Putamen (tissue), 1 donor: ENCODE measurements at regions not wholly inside any gene's neighbourhood (a gene's known extent, or its start where the extent isn't known, plus 50 kb on each side); places are given as distances from the start of the nearest gene placed in this dataset.

Experiments
- DNase-seq: peaks from one replicate; pipeline ENCODE4 v3.0.0-alpha.2; 2016; ENCODE audit warnings: low spot score

GRCh38 chr22:27534720-27535125 lies 266.8 kb downstream of the MN1 start:
- DNase-seq, result no peak

- no peak for DNase-seq
Measured at GRCh38 chr22:27535452-27535851, 266.1 kb downstream of the MN1 start.

GRCh38 chr22:27537501-27537900 lies 264.1 kb downstream of the MN1 start:
- DNase-seq, result no peak

GRCh38 chr22:27538666-27539065 lies 262.9 kb downstream of the MN1 start:
- no peak for DNase-seq

DNA sequence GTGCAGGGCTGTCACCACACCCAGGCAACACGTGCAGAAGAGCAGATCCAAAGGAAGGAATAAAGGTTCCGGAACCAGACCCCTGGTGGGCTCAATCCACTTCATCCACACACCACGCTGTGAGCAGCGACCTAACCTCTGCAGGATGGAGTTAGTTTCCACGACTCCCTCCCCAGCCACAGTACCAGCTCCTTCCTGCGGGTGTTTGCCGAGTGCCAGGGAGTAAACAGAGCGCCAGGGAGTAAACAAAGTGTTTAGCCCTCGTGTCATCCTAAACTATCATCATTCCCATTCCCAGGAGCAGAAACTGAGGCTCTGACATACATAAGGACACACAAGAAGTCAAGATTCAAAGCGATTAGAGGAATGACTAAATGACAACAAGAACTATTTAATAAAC lies 261.3 kb downstream of the MN1 start:
- no peak for DNase-seq

DNA sequence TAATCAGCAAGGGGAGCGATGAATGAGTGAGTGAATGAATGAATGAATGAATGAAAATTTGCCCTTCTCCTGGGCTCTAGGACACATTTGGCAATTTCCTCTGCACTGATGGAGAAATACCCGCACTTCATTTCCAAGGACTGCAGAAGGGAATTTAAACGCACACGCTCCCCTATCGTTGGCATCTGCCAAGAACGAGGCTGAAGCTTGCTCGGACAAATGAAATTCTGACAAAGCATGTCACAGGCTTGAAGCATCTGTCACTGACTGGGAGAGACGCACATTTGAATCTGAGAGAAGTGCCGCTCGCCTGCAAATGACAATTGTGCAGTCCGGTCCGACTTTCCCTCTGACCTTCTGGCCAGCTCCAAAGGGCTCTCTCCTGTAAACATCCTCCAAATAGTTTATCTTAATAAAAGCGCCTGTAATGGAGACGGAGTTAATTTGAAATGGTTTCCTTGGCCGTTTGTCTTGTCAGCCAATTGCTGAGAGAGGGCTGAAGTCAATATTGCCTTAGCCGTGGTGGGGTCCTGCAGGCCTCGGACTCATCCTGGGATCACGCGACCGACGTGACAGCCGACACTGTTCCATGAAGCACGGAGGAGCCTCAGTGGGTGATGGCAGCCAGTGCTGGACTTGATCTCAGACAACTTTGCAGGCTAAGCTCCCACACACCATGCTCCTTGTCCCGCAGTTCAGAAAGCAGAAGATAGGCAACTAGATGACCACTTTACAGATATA lies 260.7 kb downstream of the MN1 start:
- no peak for DNase-seq

DNA sequence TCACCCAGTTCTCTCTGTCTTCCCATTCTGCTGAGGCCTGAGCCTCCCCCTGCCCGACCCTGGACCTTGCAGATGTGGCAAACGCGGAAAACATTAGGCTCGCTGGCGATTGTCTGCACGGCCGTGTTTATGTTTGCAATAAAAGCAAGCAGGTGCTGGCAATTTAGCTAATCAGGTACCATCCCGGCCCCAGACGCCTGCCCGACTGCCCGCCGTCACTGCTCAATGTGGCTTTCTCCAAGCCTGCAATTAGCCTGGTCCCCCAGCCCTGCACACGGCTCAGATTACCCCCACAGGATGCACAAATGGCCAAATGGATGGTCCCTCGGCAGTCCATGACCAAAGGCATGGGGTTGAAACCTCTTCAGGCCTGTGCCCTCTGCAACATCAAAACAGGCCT lies 259.7 kb downstream of the MN1 start:
- DNase-seq, result no peak

DNA sequence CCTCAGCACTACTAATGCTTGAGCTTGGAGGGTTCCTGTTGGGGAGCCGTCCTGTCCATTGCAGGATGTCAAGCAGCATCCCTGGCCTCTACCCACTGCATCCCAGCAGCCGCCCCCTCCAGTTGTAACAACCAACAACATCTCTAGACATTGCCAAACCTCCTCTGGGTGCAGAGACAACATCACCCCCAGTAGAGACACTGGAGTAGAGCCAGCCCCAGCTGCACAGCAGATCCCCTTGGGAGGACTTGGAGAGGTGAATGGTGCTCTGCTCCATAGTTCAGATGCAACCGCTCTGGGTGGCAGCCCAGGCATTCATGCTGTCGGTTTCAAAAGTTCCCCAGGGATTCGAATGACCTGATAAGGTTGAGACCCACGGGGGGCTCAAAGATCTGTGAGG lies 259.0 kb downstream of the MN1 start:
- no peak for DNase-seq

DNA sequence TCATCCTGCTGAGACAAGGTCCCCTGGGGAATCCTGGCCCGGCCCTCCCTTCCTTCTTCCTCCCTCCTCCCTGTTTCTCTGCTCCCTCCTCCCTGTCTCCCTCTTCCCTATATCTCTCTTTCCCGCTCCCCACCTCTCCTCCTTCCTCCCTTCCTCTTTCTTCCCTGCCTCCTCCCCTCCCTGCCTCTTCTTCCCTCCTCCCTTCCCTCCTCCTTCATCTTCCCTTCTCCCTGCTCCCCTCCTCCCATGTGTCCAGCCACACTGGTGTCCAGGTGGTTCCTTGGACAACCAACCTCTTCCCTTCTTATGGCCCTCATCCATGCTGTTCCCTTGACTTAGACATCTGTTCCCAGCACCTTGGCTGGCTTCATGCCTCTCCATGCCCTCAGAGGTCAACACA lies 258.1 kb downstream of the MN1 start:
- DNase-seq, result no peak

- DNase-seq, result no peak
Measured at GRCh38 chr22:27545085-27545484, 256.5 kb downstream of the MN1 start.

DNA sequence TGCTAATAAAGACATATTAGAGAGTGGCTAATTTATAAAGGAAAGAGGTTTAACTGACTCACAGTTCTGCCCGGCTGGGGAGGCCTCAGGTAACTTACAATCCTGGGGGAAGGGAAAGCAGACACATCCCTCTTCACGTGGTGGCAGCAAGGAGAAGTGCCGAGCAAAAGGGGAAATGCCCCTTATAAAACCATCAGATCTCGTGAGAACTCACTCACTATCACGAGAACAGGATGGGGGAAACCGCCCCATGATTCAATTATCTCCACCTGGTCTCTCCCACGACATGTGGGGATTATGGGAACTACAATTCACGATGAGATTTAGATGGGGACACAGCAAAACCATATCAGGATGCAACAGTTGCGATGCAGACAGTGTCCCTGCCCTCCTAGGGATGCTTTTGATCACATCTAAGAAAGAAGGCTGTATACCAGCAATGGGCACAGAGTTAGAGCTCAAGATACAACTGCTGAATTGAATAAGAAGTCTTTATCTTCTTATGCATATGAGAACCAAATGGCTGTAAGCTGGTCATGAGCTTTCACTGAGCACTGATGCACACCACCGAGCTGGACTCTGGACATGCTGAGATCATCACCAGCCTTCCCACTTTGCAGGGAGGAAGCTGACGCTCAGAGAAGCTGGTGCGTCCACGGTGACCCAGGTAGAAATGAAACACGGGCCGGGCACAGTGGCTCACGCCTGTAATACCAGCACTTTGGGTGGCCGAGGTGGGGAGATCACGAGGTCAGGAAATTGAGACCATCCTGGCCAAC lies 255.2 kb downstream of the MN1 start:
- DNase-seq, result no peak

GRCh38 chr22:27551402-27551801 lies 250.2 kb downstream of the MN1 start:
- no peak for DNase-seq

DNA sequence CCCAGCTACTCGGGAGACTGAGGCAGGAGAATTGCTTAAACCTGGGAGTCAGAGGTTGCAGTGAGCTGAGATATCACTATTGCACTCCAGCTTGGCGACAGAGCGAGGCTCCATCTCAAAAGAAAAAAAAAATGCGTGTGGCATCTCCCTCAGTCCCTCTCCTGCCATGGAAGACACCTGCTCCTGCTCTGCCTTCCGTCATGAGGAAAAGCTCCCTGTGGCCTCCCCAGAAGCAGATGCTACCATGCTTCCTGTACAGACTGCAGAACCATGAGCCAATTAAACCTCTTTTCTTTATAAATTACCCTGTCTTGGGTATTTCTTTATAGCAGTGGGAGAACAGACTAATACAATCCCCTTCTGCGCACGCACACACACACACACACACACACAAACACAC lies 249.4 kb downstream of the MN1 start:
- no peak for DNase-seq

DNA sequence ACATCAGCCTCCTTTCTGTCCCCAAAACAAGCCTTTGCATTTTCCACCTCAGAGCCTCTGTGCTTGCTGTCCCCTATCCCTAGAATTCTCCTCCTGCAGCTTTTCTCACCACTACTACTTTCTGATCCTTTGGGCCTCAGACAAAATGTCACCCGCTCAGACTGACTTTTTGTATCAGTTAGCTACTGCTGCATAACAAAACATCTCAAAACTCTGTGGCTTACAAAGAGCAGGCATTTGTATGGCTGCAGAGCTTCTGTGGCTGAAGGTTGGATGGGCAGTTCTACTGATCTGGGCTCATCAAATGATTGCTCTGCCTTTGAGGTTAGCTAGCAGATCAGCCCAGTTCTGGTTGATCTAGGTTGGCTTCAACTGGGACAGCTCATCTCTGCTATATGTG lies 248.7 kb downstream of the MN1 start:
- DNase-seq, result no peak

DNA sequence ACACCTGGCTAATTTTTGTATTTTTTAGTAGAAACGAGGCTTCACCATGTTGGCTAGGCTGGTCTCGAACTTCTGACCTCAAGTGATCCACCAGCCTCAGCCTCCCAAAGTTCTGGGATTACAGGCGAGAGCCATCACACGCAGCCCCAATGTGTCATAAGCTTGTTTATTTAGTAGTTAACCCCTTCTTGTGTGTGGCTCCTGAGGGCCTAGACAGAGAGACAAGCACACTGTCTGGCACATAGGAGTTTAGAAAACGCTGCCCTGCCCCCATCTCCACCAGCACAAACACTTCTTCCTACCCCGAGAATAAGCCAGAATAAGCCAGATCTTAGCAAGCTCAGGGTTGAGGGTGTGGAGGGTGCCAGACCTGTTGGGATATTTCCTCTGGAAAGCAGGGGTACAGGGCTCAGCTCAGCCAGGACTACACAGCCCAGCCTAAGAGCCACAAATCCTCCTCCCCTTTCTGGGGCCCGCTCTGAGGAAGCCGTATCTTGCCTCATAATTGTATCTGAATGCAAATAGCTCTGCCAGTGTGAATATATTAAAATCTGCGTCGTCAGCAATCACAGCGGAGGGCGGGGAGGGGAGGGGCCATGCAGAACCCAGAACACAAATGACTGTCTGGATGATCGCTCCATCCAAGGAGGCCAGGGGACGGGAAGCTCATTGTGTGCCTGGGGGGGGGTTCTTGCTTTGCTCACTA lies 247.3 kb downstream of the MN1 start:
- no peak for DNase-seq

DNA sequence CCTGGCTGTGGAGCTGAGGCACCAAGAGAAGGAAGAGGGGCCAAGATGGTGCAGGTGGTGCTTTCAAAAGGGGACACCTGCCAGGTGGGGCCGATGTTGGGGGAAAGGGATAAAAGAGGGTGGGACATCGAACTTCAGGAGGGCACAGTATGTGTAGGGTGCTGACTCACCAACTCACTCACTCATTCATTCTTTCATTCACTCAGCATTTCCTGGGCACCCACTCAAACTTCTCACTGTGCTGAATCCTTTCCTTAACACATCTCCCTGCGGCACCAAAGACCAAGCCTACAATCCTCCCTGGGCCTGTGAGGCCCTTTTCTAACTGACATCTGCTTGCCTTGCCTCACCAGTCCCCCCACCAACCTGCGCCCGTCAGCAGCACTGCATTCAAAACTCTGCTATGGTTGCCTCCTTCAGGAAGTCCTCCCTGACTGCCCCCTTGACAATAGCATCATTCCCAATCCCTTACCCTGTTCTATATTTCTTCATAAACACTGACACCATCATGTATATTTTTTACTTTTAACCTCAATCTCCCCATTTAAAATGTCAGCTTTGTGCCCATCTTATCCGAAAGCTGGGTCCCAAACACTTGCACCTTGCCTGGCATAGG lies 246.6 kb downstream of the MN1 start:
- no peak for DNase-seq

DNA sequence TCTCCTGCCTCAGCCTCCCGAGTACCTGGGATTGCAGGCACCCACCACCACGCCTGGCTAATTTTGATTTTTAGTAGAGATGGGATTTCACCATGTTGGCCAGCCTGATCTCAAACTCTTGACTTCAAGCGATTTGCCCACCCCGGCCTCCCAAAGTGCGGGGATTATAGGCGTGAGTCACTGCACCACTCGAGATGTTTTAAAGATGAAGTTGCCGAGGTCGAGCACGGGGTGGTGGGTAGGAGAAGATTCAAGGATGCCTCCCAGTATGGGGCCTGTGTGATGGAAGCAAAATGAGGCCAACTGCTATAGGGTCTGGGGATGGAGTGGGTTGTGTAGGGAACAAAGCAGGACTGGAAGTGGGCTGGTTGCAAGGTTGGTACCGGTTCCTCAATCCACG lies 245.2 kb downstream of the MN1 start:
- DNase-seq, result no peak

GRCh38 chr22:27557286-27558008 lies 244.1 kb downstream of the MN1 start:
- no peak for DNase-seq

GRCh38 chr22:27558658-27559371 lies 242.7 kb downstream of the MN1 start:
- DNase-seq, result no peak

- no peak for DNase-seq
Measured at GRCh38 chr22:27560781-27561180, 240.8 kb downstream of the MN1 start.

DNA sequence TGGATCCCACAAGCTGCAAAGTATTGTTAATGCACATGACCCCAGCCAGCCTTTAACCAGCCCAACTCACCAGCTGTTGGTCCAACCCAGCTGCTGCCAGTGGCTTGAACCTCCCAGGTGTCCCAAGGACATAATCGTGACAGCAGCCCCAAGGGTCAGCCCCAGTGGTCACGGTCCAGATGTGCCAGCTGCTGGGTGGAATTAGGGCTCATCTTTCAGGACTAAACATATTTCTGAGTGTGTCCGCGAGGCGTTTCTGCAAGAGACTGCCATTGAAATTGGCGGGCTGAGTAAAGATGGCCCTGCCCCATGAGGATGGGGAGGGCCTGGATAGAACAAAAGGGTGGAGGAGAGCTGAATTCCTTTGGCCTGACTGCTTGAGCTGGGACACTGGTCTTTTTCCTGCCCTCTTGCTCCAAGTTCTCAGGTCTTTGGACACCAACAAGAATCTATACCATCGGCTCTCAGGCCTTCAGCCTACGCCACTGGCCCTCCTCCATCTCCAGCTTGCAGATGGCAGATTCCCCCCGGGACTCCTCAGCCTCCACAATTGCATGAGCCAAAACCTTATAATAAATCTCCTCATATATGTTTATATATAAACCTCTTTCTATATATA lies 240.2 kb downstream of the MN1 start:
- no peak for DNase-seq
